H9 (cell line): ENCODE measurements at regions not wholly inside any gene's neighbourhood (a gene's known extent, or its start where the extent isn't known, plus 50 kb on each side); places are given as distances from the start of the nearest gene placed in this dataset.
A peak's percentile ranks its signal among the peaks of the same experiment; 100 is the strongest.

Experiments used
- DNase-seq: peaks from one replicate; pipeline ENCODE4 v3.0.0-alpha.2; 2017
- H2AFZ ChIP-seq: one replicate; pipeline ENCODE4 v1.6.1; 2013; ENCODE audit warnings: mild to moderate bottlenecking, low read length, control low read depth, moderate library complexity
- H2AK5ac ChIP-seq: 2 replicates; pipeline ENCODE4 v1.6.1; 2013; ENCODE audit warnings: low read length, control low read depth, mixed read lengths; ENCODE audit not compliant: insufficient read length
- H2BK120ac ChIP-seq: one replicate; pipeline ENCODE4 v1.6.1; 2013; ENCODE audit warnings: low read depth, mild to moderate bottlenecking, low read length, control low read depth, inconsistent platforms; ENCODE audit not compliant: poor library complexity, severe bottlenecking
- H2BK12ac ChIP-seq: 2 replicates; pipeline ENCODE4 v1.6.1; 2013; ENCODE audit warnings: low read length, control low read depth, mixed read lengths, low read depth; ENCODE audit not compliant: insufficient read length
- H2BK15ac ChIP-seq: 2 replicates; pipeline ENCODE4 v1.6.1; 2013; ENCODE audit warnings: low read depth, low read length, control low read depth
- H2BK20ac ChIP-seq: one replicate; pipeline ENCODE4 v1.6.1; 2013; ENCODE audit warnings: low read depth, mild to moderate bottlenecking, low read length, control low read depth, inconsistent platforms; ENCODE audit not compliant: poor library complexity, severe bottlenecking
- H2BK5ac ChIP-seq: 2 replicates; pipeline ENCODE4 v1.6.1; 2013; ENCODE audit warnings: low read length, control low read depth, mixed read lengths; ENCODE audit not compliant: insufficient read length
- H3K14ac ChIP-seq: 2 replicates; pipeline ENCODE4 v1.6.1; 2013; ENCODE audit warnings: low read length, control low read depth; ENCODE audit not compliant: insufficient read depth
- H3K18ac ChIP-seq: 2 replicates; pipeline ENCODE4 v1.6.1; 2013; ENCODE audit warnings: low read depth, mild to moderate bottlenecking, mixed read lengths, low read length, control low read depth; ENCODE audit not compliant: insufficient read length
- H3K23ac ChIP-seq: 2 replicates; pipeline ENCODE4 v1.6.1; 2013; ENCODE audit warnings: low read length, control low read depth, mixed read lengths, low read depth; ENCODE audit not compliant: insufficient read length
- H3K23me2 ChIP-seq: 2 replicates; pipeline ENCODE4 v1.6.1; 2013; ENCODE audit warnings: low read depth, mild to moderate bottlenecking, mixed read lengths, low read length, control low read depth; ENCODE audit not compliant: insufficient read length, poor library complexity, severe bottlenecking
- H3K27ac ChIP-seq: 2 replicates; pipeline ENCODE4 v1.5.1; 2013; ENCODE audit warnings: low read length, control low read depth, mixed read lengths, low read depth; ENCODE audit not compliant: insufficient read length
- H3K27me3 ChIP-seq: 2 replicates; pipeline ENCODE4 v1.6.1; 2013; ENCODE audit warnings: low read length, control low read depth, inconsistent platforms; ENCODE audit not compliant: insufficient read depth
- H3K4ac ChIP-seq: 2 replicates; pipeline ENCODE4 v1.6.1; 2013; ENCODE audit warnings: low read depth, mild to moderate bottlenecking, control low read depth, inconsistent platforms, low read length, moderate library complexity
- H3K4me1 ChIP-seq: 2 replicates; pipeline ENCODE4 v1.6.1; 2013; ENCODE audit warnings: low read length, control low read depth, inconsistent platforms; ENCODE audit not compliant: insufficient read depth
- H3K4me2 ChIP-seq: 2 replicates; pipeline ENCODE4 v1.6.1; 2013; ENCODE audit warnings: low read length, control low read depth, mixed read lengths; ENCODE audit not compliant: insufficient read length, insufficient read depth
- H3K56ac ChIP-seq: 2 replicates; pipeline ENCODE4 v1.6.1; 2013; ENCODE audit warnings: low read depth, mild to moderate bottlenecking, mixed read lengths, low read length, control low read depth; ENCODE audit not compliant: insufficient read length
- H3K79me1 ChIP-seq: 2 replicates; pipeline ENCODE4 v1.6.1; 2013; ENCODE audit warnings: low read depth, mild to moderate bottlenecking, moderate library complexity, low read length, control low read depth, inconsistent platforms; ENCODE audit not compliant: insufficient read depth, poor library complexity, severe bottlenecking
- H3K79me2 ChIP-seq: 2 replicates; pipeline ENCODE4 v1.6.1; 2013; ENCODE audit warnings: low read length, control low read depth, inconsistent platforms; ENCODE audit not compliant: insufficient read depth
- H3K9ac ChIP-seq: 2 replicates; pipeline ENCODE4 v1.6.1; 2013; ENCODE audit warnings: low read length, control low read depth, mixed read lengths; ENCODE audit not compliant: insufficient read length; ENCODE audit errors: extremely low read depth
- H3K9me3 ChIP-seq: one replicate; pipeline ENCODE4 v1.6.1; 2013; ENCODE audit warnings: low read depth, low read length, inconsistent platforms; ENCODE audit not compliant: control insufficient read depth
- H3T11ph ChIP-seq: one replicate; pipeline ENCODE4 v1.6.1; 2013; ENCODE audit warnings: mild to moderate bottlenecking, low read length, control low read depth, inconsistent platforms
- H4K20me1 ChIP-seq: one replicate; pipeline ENCODE4 v1.6.1; 2013; ENCODE audit not compliant: control insufficient read depth, insufficient read length, insufficient read depth
- H4K5ac ChIP-seq: 2 replicates; pipeline ENCODE4 v1.6.1; 2013; ENCODE audit warnings: low read depth, mild to moderate bottlenecking, mixed read lengths, low read length, control low read depth; ENCODE audit not compliant: insufficient read length
- H4K8ac ChIP-seq: replicated peaks from 2 replicates; pipeline ENCODE4 v1.6.1; 2013; ENCODE audit warnings: low read length, control low read depth, mixed read lengths, low read depth; ENCODE audit not compliant: insufficient read length
- H4K91ac ChIP-seq: 2 replicates; pipeline ENCODE4 v1.6.1; 2013; ENCODE audit warnings: low read depth, mild to moderate bottlenecking, moderate library complexity, mixed read lengths, low read length, control low read depth; ENCODE audit not compliant: insufficient read length
- H3K27ac Mint-ChIP-seq, 3 experiments: 2 replicates in 2 of 3; 3 replicates in 1 of 3; pipeline ENCODE4 v1.8.0; 2020 to 2021; ENCODE audit warnings: mixed read lengths in 3 of 3, mild to moderate bottlenecking in 1 of 3, moderate library complexity in 1 of 3
- H3K27me3 Mint-ChIP-seq: 2 replicates; pipeline ENCODE4 v1.8.0; 2021; ENCODE audit warnings: low read depth, mild to moderate bottlenecking, moderate library complexity, mixed read lengths
- H3K36me3 Mint-ChIP-seq, 3 experiments: 2 replicates in 2 of 3; 3 replicates in 1 of 3; pipeline ENCODE4 v1.8.0; 2020 to 2021; ENCODE audit warnings: low read depth in 3 of 3, mixed read lengths in 3 of 3; ENCODE audit not compliant: insufficient read depth in 1 of 3
- H3K4me1 Mint-ChIP-seq, 2 experiments: 2 replicates each; pipeline ENCODE4 v1.8.0; 2020; ENCODE audit warnings: mixed read lengths in 2 of 2
- H3K4me3 Mint-ChIP-seq, 2 experiments: 2 replicates in 1 of 2; 3 replicates in 1 of 2; pipeline ENCODE4 v1.8.0; 2020 to 2021; ENCODE audit warnings: mild to moderate bottlenecking in 2 of 2, mixed read lengths in 2 of 2, moderate library complexity in 1 of 2
- H3K9me3 Mint-ChIP-seq, 2 experiments: 2 replicates in 1 of 2; 3 replicates in 1 of 2; pipeline ENCODE4 v1.8.0; 2020; ENCODE audit warnings: mild to moderate bottlenecking in 2 of 2, mixed read lengths in 2 of 2, moderate library complexity in 1 of 2
- WGBS: extraction: QIAGEN DNeasy Blood & Tissue Kit; methylation state at CpG from one replicate; pipeline ENCODE4 v1.1.7; 2013; ENCODE audit warnings: missing lambda C conversion rate, low lambda C conversion rate, mixed read lengths; ENCODE audit not compliant: insufficient read length; ENCODE audit errors: extremely low coverage; 5-methylcytosine and 5-hydroxymethylcytosine counted together
- TF ChIP-seq, protein P1 (sequence below): fragments of 200-600 bp; sonication (generic); conservative IDR thresholded peaks from 3 replicates; pipeline ENCODE4 v1.8.0; 2021; ENCODE audit warnings: antibody characterized with exemption, mild to moderate bottlenecking

DNA sequence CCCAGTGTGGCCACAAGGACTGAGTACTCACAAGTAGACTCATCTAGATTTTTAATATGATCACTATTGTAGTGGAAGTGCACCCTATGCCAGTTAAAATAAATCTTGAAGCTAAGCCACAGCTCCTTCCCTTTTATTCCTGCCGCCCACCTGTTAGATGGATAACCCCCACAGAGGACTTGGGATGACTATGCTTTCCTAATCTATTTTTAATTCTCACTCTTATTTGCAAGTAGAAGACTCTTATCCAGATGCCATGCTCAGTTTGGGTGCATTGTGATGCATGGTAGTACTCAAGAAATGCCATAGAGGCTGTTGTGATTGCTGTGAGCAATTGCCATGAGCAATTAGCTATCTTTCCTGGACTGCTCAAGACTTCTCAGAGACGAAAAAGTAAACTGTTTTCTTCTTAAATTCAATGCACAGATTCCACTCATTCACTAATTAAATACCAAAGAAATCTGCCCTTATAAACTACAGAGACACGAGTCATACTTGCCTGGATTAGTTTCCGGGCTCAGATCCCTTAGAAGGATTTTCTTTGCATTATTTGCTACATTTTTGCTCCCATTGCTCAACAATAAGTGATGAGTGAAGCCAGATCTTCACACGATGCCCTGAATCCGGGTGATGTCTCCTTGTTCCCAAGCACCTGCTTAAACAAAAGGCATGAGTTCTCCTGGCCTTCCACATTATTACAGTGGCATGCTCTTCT is 472.1 kb downstream of the SOX2 start:
- peaks cover 50 to 53% of the 10 kb centered on the region in 2 experiments for H3K4me1 Mint-ChIP-seq
- peaks cover 5% of the 10 kb centered on the region for H3K4me1 ChIP-seq
- peak overlapping the region; percentile 1 to 83 (median 1); a peak in 3 of 7 replicates for H3K27ac Mint-ChIP-seq

More for the DNA sequence above, 472.1 kb downstream of the SOX2 start:
- no peaks in the 10 kb centered on the region for H3K9me3 ChIP-seq
- no peaks in the 10 kb centered on the region for H3K79me1 ChIP-seq
- no peak overlapping the region for H2BK12ac ChIP-seq
- H4K91ac ChIP-seq: no peak overlapping the region
- H4K20me1 ChIP-seq: no peaks in the 10 kb centered on the region
- no peak overlapping the region for H3K56ac ChIP-seq
- DNase-seq: no peak
- H2AK5ac ChIP-seq: no peak overlapping the region
- H3K4me3 Mint-ChIP-seq: peak overlapping the region in 1 of 2 experiments; percentile 9; a peak in 2 of 5 replicates
- H2BK120ac ChIP-seq: no peak overlapping the region
- H2AFZ ChIP-seq: no peak overlapping the region
- H3K27ac ChIP-seq: no peak overlapping the region
- no peak overlapping the region for H3K4ac ChIP-seq
- peaks cover 0 to 10% of the 10 kb centered on the region in 2 experiments; a peak in 3 of 5 replicates for H3K9me3 Mint-ChIP-seq
- no peaks in the 10 kb centered on the region for H3K79me2 ChIP-seq
- H4K8ac ChIP-seq: no peak overlapping the region
- H3K36me3 Mint-ChIP-seq: peaks cover 0 to 12% (median 5%) of the 10 kb centered on the region in 3 experiments; a peak in 6 of 7 replicates
- no peak overlapping the region for H3K4me2 ChIP-seq
- no peak overlapping the region for H3K14ac ChIP-seq
- H3K23me2 ChIP-seq: no peaks in the 10 kb centered on the region
- H3K18ac ChIP-seq: no peak overlapping the region
- H2BK5ac ChIP-seq: no peak overlapping the region
- H4K5ac ChIP-seq: no peak overlapping the region
- H3K27me3 ChIP-seq: no peaks in the 10 kb centered on the region
- H3K9ac ChIP-seq: no peak overlapping the region
- H2BK15ac ChIP-seq: 0 out of 2 replicates have a peak overlapping the region, but pooled peaks have one; percentile 42
- TF ChIP-seq, protein P1, sequence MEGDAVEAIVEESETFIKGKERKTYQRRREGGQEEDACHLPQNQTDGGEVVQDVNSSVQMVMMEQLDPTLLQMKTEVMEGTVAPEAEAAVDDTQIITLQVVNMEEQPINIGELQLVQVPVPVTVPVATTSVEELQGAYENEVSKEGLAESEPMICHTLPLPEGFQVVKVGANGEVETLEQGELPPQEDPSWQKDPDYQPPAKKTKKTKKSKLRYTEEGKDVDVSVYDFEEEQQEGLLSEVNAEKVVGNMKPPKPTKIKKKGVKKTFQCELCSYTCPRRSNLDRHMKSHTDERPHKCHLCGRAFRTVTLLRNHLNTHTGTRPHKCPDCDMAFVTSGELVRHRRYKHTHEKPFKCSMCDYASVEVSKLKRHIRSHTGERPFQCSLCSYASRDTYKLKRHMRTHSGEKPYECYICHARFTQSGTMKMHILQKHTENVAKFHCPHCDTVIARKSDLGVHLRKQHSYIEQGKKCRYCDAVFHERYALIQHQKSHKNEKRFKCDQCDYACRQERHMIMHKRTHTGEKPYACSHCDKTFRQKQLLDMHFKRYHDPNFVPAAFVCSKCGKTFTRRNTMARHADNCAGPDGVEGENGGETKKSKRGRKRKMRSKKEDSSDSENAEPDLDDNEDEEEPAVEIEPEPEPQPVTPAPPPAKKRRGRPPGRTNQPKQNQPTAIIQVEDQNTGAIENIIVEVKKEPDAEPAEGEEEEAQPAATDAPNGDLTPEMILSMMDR: no peak
- H3T11ph ChIP-seq: no peak overlapping the region
- H2BK20ac ChIP-seq: peak overlapping the region; percentile 6
- H3K27me3 Mint-ChIP-seq: no peaks in the 10 kb centered on the region
- WGBS: no CpG with 5 or more reads among the region's 6 CpGs
- no peak overlapping the region for H3K23ac ChIP-seq
